Vagina (tissue), 2 donors: ENCODE measurements at regions not wholly inside any gene's neighbourhood (a gene's known extent, or its start where the extent isn't known, plus 50 kb on each side); places are given as distances from the start of the nearest gene placed in this dataset.

Experiments
- DNase-seq, 2 donors: peaks; one replicate each; pipeline ENCODE4 v3.0.0-alpha.2; 2017; ENCODE audit errors: extremely low spot score in 2 of 2
- H3K27ac ChIP-seq: fragments of 200-600 bp; sonication (generic); one replicate; pipeline ENCODE4 v1.5.1; 2019
- H3K27me3 ChIP-seq: fragments of 200-600 bp; sonication (generic); one replicate; pipeline ENCODE4 v1.5.1; 2019
- H3K36me3 ChIP-seq, 2 donors: fragments of 200-600 bp; sonication (generic); one replicate each; pipeline ENCODE4 v1.5.1; 2017 to 2019
- H3K4me1 ChIP-seq: fragments of 200-600 bp; sonication (generic); one replicate; pipeline ENCODE4 v1.5.1; 2019
- H3K4me3 ChIP-seq, 2 donors: fragments of 200-600 bp; sonication (generic); 1 replicate in 1 of 2; 2 replicates in 1 of 2; pipeline ENCODE4 v1.5.1; 2016 to 2019
- H3K9me3 ChIP-seq: fragments of 200-600 bp; sonication (generic); one replicate; pipeline ENCODE4 v1.5.1; 2019
- POLR2A ChIP-seq, 2 donors: fragments of 450-650 bp; IDR thresholded peaks; one replicate each; pipeline ENCODE4 v1.6.1; 2017; ENCODE audit warnings: antibody characterized with exemption in 2 of 2, mild to moderate bottlenecking in 2 of 2, moderate library complexity in 2 of 2
- POLR2AphosphoS5 ChIP-seq, 2 donors: sonication (generic); formaldehyde crosslinking; IDR thresholded peaks; one replicate each; pipeline ENCODE4 v1.9.0; 2017; ENCODE audit warnings: antibody characterized with exemption in 2 of 2, mild to moderate bottlenecking in 2 of 2, low read depth in 1 of 2; ENCODE audit not compliant: insufficient read depth in 1 of 2
- intact Hi-C: fragments of 100-400 bp; cut with DNase I; formaldehyde crosslinking; loops from one replicate; pipeline ENCODE4 v1.15.1; 2023
- TF ChIP-seq, protein P1 (sequence below), 3 experiments: fragments of 450-650 bp in 2 of 3; fragments of 200-600 bp in 1 of 3; sonication (generic) in 1 of 3; IDR thresholded peaks; one replicate each; pipeline ENCODE4 v1.5.1; 2017 to 2019; ENCODE audit warnings: antibody characterized with exemption in 3 of 3, mild to moderate bottlenecking in 2 of 3, moderate library complexity in 2 of 3

DNA sequence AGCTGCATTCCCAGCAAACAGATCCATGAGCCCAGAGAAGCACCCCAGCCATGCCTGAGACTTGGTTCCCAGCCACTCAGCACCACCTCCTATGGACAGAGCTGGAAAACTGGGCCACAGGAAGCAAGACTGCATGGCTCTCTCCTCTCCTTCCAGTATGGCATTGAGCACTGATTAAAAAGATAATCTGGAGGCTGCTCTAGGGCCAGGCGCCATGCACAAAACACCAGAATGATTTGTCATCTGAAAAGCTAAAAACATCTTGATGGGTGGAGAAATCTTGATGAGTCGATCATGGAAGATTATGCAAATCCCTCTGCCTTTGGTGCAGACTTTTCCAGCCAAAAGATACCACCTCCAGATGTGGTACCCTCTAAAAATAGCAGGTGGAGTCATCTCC is 62.7 kb upstream of the MRPS22 start:
- intact Hi-C loops = no loop called here
- H3K27me3 ChIP-seq = no peaks in the 10 kb centered on the region
- TF ChIP-seq, protein P1, sequence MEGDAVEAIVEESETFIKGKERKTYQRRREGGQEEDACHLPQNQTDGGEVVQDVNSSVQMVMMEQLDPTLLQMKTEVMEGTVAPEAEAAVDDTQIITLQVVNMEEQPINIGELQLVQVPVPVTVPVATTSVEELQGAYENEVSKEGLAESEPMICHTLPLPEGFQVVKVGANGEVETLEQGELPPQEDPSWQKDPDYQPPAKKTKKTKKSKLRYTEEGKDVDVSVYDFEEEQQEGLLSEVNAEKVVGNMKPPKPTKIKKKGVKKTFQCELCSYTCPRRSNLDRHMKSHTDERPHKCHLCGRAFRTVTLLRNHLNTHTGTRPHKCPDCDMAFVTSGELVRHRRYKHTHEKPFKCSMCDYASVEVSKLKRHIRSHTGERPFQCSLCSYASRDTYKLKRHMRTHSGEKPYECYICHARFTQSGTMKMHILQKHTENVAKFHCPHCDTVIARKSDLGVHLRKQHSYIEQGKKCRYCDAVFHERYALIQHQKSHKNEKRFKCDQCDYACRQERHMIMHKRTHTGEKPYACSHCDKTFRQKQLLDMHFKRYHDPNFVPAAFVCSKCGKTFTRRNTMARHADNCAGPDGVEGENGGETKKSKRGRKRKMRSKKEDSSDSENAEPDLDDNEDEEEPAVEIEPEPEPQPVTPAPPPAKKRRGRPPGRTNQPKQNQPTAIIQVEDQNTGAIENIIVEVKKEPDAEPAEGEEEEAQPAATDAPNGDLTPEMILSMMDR (IDR thresholded peaks at IDR 0.05) = no peak
- TF ChIP-seq POLR2AphosphoS5 (IDR thresholded peaks at IDR 0.05; ENCODE audit: insufficient read depth in 1 of 2, low read depth in 1 of 2) (no peak), POLR2A (IDR thresholded peaks at IDR 0.05) (no peak)
- no peaks in the 10 kb centered on the region for H3K4me1 ChIP-seq
- no peaks in the 10 kb centered on the region for H3K36me3 ChIP-seq
- no peak overlapping the region for H3K27ac ChIP-seq
- no peaks in the 10 kb centered on the region for H3K9me3 ChIP-seq
- H3K4me3 ChIP-seq = no peak overlapping the region
- no peak for DNase-seq

DNA sequence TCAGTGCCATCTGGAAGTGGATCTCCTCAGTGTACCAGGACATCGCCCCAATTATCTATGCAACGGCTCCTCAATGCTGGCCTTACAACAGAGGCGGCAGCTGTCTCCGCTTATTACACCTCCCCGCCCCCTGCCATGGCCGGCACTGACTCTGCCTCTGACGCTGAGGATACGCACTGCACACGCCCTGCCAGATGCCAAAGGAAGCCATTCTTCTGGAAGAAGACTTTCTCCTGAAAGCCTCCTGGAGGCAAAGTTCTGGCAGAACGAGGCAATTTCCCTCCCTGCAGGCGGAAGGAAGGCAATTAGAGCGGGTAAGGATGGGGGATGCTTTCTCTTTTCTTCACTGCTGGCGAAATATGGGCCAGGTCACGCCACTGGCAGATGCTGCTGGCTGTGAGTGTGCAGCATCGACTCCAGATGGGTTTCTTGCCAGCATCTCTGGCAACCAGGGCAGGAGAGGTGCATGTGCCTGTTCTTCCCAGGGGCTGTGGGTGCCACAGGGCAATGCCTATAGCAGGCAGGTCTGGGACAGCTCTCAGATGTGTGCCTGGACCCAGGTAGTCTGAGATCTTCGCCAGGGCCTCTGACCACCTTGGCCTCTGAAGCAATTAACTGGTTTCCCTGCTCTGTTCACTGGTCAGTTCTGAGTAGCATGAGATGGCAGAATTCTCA is 62.2 kb upstream of the MRPS22 start:
- Histone ChIP-seq H3K27me3 (no peaks in the 10 kb centered on the region), H3K36me3 (no peaks in the 10 kb centered on the region), H3K4me3 (no peak overlapping the region), H3K4me1 (no peaks in the 10 kb centered on the region), H3K27ac (no peak overlapping the region), H3K9me3 (no peaks in the 10 kb centered on the region)
- no peak for DNase-seq
- intact Hi-C loops = no loop called here
- TF ChIP-seq POLR2A (IDR thresholded peaks at IDR 0.05) = no peak
- TF ChIP-seq POLR2AphosphoS5 (IDR thresholded peaks at IDR 0.05; ENCODE audit: insufficient read depth in 1 of 2, low read depth in 1 of 2) = peak in 1 of 2 donors; percentile 34
- TF ChIP-seq, protein P1 (IDR thresholded peaks at IDR 0.05) = no peak

DNA sequence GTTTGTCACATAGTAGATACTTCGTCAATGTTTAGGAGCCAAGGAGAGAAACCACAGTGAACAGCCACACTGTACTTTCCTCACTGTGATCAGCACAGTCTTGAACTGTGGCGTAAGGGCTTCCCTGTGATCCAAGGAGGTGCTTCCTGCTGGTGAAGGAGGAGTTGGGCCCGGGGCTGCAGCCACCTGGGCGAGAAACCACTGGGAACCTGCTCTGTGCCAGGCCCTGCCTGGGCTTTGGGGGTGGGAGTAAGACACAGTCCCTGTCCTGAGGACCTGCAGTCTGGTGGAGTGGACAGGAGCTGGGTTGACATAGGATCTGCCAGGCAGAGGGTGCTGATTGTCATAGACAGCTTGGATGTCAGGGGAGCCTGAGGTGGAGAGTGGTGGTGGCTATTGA is 60.5 kb upstream of the MRPS22 start:
- H3K4me1 ChIP-seq = peaks cover 9% of the 10 kb centered on the region
- no peak overlapping the region for H3K27ac ChIP-seq
- H3K9me3 ChIP-seq = no peaks in the 10 kb centered on the region
- intact Hi-C loops = no loop called here
- H3K36me3 ChIP-seq = no peaks in the 10 kb centered on the region
- DNase-seq = no peak
- no peaks in the 10 kb centered on the region for H3K27me3 ChIP-seq
- H3K4me3 ChIP-seq = no peak overlapping the region
- no peak for TF ChIP-seq POLR2A (IDR thresholded peaks at IDR 0.05)
- TF ChIP-seq, protein P1 (IDR thresholded peaks at IDR 0.05) = no peak
- no peak for TF ChIP-seq POLR2AphosphoS5 (IDR thresholded peaks at IDR 0.05; ENCODE audit: insufficient read depth in 1 of 2, low read depth in 1 of 2)

DNA sequence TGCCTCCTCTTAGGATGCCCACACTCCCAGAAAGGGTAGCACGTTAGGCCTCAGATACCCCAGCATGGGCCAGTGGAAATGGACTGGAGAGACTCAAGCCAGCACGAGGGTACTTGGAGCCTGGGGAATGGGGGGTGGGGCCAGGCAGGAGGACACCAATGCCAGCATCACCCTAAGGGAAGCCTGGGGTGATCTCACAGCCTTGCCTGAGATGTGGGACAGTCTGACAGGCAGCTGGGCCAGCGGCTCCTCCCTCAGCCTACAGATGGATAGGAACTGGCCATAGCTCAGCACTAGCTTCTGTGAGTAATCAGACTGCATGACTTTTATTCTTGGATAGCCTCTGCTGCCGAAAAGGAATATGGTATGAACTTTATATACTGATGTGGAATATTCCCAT is 59.6 kb upstream of the MRPS22 start:
- H3K36me3 ChIP-seq = no peaks in the 10 kb centered on the region
- intact Hi-C loops = no loop called here
- peaks cover 14% of the 10 kb centered on the region for H3K4me1 ChIP-seq
- H3K4me3 ChIP-seq = no peak overlapping the region
- no peaks in the 10 kb centered on the region for H3K9me3 ChIP-seq
- no peak for DNase-seq
- no peaks in the 10 kb centered on the region for H3K27me3 ChIP-seq
- TF ChIP-seq POLR2A (IDR thresholded peaks at IDR 0.05) (no peak), POLR2AphosphoS5 (IDR thresholded peaks at IDR 0.05; ENCODE audit: insufficient read depth in 1 of 2, low read depth in 1 of 2) (no peak)
- TF ChIP-seq, protein P1 (IDR thresholded peaks at IDR 0.05) = no peak
- H3K27ac ChIP-seq = no peak overlapping the region

DNA sequence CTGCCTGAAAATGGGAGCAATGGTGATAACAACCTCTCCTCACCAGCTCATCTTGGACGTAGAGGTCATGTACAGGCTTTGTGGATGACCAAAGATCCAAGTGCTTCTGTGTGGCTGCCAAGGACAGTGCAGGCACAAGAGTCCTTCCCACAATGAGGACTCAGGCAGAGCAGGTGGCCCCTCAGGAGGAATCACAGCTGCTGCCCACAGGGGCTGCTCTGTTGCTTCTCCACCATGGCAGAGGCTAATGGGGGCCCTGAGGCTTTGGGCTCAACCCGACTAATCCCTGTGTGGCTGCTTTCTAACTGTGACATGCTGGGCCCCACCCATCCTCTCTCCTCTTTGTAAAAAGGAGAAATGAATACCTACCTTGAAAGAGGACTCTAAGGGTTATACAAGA is 58.1 kb upstream of the MRPS22 start:
- Histone ChIP-seq H3K4me3 (no peak overlapping the region), H3K9me3 (no peaks in the 10 kb centered on the region), H3K27ac (no peak overlapping the region), H3K36me3 (no peaks in the 10 kb centered on the region), H3K27me3 (no peaks in the 10 kb centered on the region), H3K4me1 (peaks cover 14% of the 10 kb centered on the region)
- no peak for TF ChIP-seq POLR2A (IDR thresholded peaks at IDR 0.05)
- TF ChIP-seq, protein P1 (IDR thresholded peaks at IDR 0.05) = no peak
- no peak for TF ChIP-seq POLR2AphosphoS5 (IDR thresholded peaks at IDR 0.05; ENCODE audit: insufficient read depth in 1 of 2, low read depth in 1 of 2)
- no peak for DNase-seq
- intact Hi-C loops = no loop called here
